Breast epithelium (tissue), 4 donors: ENCODE measurements at regions not wholly inside any gene's neighbourhood (a gene's known extent, or its start where the extent isn't known, plus 50 kb on each side); places are given as distances from the start of the nearest gene placed in this dataset.

Source experiments
- DNase-seq, 2 donors: peaks; one replicate each; pipeline ENCODE4 v3.0.0-alpha.2; 2019; ENCODE audit warnings: low spot score in 2 of 2
- H3K27ac ChIP-seq, 2 donors: fragments of 200-600 bp; sonication (generic) in 1 of 2; one replicate each; pipeline ENCODE4 v1.5.1; 2016 to 2019; ENCODE audit warnings: mild to moderate bottlenecking in 1 of 2
- H3K27me3 ChIP-seq, 2 donors: fragments of 200-600 bp; sonication (generic) in 1 of 2; one replicate each; pipeline versions ENCODE4 v1.5.1 to v1.6.0; 2017 to 2019; ENCODE audit warnings: control low read depth in 1 of 2, mild to moderate bottlenecking in 1 of 2
- H3K36me3 ChIP-seq: fragments of 200-600 bp; one replicate; pipeline ENCODE4 v1.5.1; 2019
- H3K4me1 ChIP-seq, 2 donors: fragments of 200-600 bp; sonication (generic); one replicate each; pipeline ENCODE4 v1.5.1; 2016 to 2019; ENCODE audit warnings: control low read depth in 1 of 2
- H3K4me3 ChIP-seq, 3 donors: fragments of 200-600 bp; sonication (generic); 1 replicate in 2 of 3; 2 replicates in 1 of 3; pipeline ENCODE4 v1.5.1; 2016 to 2019; ENCODE audit warnings: mild to moderate bottlenecking in 3 of 3, moderate library complexity in 2 of 3
- H3K9me3 ChIP-seq, 2 donors: fragments of 200-600 bp; sonication (generic) in 1 of 2; one replicate each; pipeline ENCODE4 v1.5.1; 2016 to 2019; ENCODE audit warnings: control low read depth in 1 of 2
- CTCF ChIP-seq, 3 donors: fragments of 450-650 bp; IDR thresholded peaks; one replicate each; pipeline ENCODE4 v1.5.1; 2016 to 2017; ENCODE audit warnings: antibody characterized with exemption in 3 of 3, mild to moderate bottlenecking in 3 of 3, moderate library complexity in 3 of 3
- POLR2A ChIP-seq: fragments of 450-650 bp; IDR thresholded peaks from one replicate; pipeline ENCODE4 v1.6.1; 2016; ENCODE audit warnings: antibody characterized with exemption, mild to moderate bottlenecking, moderate library complexity
- POLR2AphosphoS5 ChIP-seq, 3 donors: sonication (generic); formaldehyde crosslinking; IDR thresholded peaks; one replicate each; pipeline ENCODE4 v1.6.1; 2017; ENCODE audit warnings: antibody characterized with exemption in 3 of 3
- intact Hi-C: fragments of 100-400 bp; cut with DNase I; formaldehyde crosslinking; loops from one replicate; pipeline ENCODE4 v1.15.1; 2023; ENCODE audit warnings: low total_unique reads

- Histone ChIP-seq H3K9me3 (peaks cover 0 to 5% of the 10 kb centered on the region in 2 donors), H3K27me3 (no peaks in the 10 kb centered on the region), H3K4me3 (no peak overlapping the region), H3K4me1 (no peaks in the 10 kb centered on the region), H3K27ac (no peak overlapping the region), H3K36me3 (no peaks in the 10 kb centered on the region)
- DNase-seq: no peak
- intact Hi-C loops: no loop called here
- TF ChIP-seq CTCF (IDR thresholded peaks at IDR 0.05): no peak
- TF ChIP-seq POLR2A: no peak
- TF ChIP-seq POLR2AphosphoS5 (IDR thresholded peaks at IDR 0.05): no peak
Observed at GRCh38 chr4:59393780-59394179, 1806.3 kb upstream of the ADGRL3 start.

- no peaks in the 10 kb centered on the region for H3K27me3 ChIP-seq
- no peak overlapping the region for H3K4me3 ChIP-seq
- no peak for DNase-seq
- H3K9me3 ChIP-seq: no peaks in the 10 kb centered on the region
- H3K4me1 ChIP-seq: no peaks in the 10 kb centered on the region
- TF ChIP-seq POLR2A (no peak), POLR2AphosphoS5 (IDR thresholded peaks at IDR 0.05) (no peak), CTCF (IDR thresholded peaks at IDR 0.05) (no peak)
- no peak overlapping the region for H3K27ac ChIP-seq
- no peaks in the 10 kb centered on the region for H3K36me3 ChIP-seq
- intact Hi-C loops: no loop called here
Observed at GRCh38 chr4:59400334-59400733, 1799.8 kb upstream of the ADGRL3 start.

- intact Hi-C loops: no loop called here
- Histone ChIP-seq H3K36me3 (no peaks in the 10 kb centered on the region), H3K27ac (no peak overlapping the region), H3K9me3 (no peaks in the 10 kb centered on the region), H3K27me3 (no peaks in the 10 kb centered on the region), H3K4me3 (no peak overlapping the region), H3K4me1 (no peaks in the 10 kb centered on the region)
- DNase-seq: no peak
- TF ChIP-seq POLR2A (no peak), CTCF (IDR thresholded peaks at IDR 0.05) (no peak), POLR2AphosphoS5 (IDR thresholded peaks at IDR 0.05) (no peak)
Observed at GRCh38 chr4:59409647-59410046, 1790.5 kb upstream of the ADGRL3 start.

- Histone ChIP-seq H3K4me3 (no peak overlapping the region), H3K36me3 (no peaks in the 10 kb centered on the region), H3K27me3 (no peaks in the 10 kb centered on the region), H3K4me1 (no peaks in the 10 kb centered on the region), H3K9me3 (no peaks in the 10 kb centered on the region), H3K27ac (no peak overlapping the region)
- DNase-seq: no peak
- intact Hi-C loops: no loop called here
- no peak for TF ChIP-seq POLR2AphosphoS5 (IDR thresholded peaks at IDR 0.05)
- TF ChIP-seq POLR2A: no peak
- no peak for TF ChIP-seq CTCF (IDR thresholded peaks at IDR 0.05)
Observed at GRCh38 chr4:59412739-59413138, 1787.4 kb upstream of the ADGRL3 start.

- Histone ChIP-seq H3K4me3 (no peak overlapping the region), H3K9me3 (no peaks in the 10 kb centered on the region), H3K4me1 (no peaks in the 10 kb centered on the region), H3K36me3 (no peaks in the 10 kb centered on the region), H3K27ac (no peak overlapping the region), H3K27me3 (no peaks in the 10 kb centered on the region)
- DNase-seq: no peak
- intact Hi-C loops: no loop called here
- TF ChIP-seq CTCF (IDR thresholded peaks at IDR 0.05) (no peak), POLR2A (no peak), POLR2AphosphoS5 (IDR thresholded peaks at IDR 0.05) (no peak)
Observed at GRCh38 chr4:59455751-59456150, 1744.4 kb upstream of the ADGRL3 start.
